ENCODE measurements at regions not wholly inside any gene's neighbourhood (a gene's known extent, or its start where the extent isn't known, plus 50 kb on each side); places are given as distances from the start of the nearest gene placed in this dataset.

DNA sequence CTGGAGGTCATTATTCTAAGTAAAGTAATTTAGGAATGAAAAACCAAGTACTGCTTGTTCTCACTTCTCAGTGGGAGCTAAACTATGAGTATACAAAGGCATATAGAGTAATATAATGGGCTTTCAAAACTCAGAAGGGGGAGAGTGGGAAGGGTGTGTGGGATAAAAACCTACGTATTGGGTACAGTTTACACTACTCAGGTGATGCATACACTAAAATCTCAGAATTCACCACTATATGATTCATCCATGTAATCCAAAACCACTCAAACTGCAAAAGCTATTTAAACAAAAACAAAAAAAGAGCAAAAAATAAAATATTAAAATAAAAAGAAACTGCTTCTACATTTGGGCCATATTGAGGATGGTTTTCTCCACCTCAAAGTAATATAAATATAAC is 623.3 kb downstream of the NSUN3 start:
- TF ChIP-seq, protein P1, sequence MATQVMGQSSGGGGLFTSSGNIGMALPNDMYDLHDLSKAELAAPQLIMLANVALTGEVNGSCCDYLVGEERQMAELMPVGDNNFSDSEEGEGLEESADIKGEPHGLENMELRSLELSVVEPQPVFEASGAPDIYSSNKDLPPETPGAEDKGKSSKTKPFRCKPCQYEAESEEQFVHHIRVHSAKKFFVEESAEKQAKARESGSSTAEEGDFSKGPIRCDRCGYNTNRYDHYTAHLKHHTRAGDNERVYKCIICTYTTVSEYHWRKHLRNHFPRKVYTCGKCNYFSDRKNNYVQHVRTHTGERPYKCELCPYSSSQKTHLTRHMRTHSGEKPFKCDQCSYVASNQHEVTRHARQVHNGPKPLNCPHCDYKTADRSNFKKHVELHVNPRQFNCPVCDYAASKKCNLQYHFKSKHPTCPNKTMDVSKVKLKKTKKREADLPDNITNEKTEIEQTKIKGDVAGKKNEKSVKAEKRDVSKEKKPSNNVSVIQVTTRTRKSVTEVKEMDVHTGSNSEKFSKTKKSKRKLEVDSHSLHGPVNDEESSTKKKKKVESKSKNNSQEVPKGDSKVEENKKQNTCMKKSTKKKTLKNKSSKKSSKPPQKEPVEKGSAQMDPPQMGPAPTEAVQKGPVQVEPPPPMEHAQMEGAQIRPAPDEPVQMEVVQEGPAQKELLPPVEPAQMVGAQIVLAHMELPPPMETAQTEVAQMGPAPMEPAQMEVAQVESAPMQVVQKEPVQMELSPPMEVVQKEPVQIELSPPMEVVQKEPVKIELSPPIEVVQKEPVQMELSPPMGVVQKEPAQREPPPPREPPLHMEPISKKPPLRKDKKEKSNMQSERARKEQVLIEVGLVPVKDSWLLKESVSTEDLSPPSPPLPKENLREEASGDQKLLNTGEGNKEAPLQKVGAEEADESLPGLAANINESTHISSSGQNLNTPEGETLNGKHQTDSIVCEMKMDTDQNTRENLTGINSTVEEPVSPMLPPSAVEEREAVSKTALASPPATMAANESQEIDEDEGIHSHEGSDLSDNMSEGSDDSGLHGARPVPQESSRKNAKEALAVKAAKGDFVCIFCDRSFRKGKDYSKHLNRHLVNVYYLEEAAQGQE (IDR thresholded peaks at IDR 0.05; ENCODE audit: borderline replicate concordance) = no peak
- TF ChIP-seq, protein P2, sequence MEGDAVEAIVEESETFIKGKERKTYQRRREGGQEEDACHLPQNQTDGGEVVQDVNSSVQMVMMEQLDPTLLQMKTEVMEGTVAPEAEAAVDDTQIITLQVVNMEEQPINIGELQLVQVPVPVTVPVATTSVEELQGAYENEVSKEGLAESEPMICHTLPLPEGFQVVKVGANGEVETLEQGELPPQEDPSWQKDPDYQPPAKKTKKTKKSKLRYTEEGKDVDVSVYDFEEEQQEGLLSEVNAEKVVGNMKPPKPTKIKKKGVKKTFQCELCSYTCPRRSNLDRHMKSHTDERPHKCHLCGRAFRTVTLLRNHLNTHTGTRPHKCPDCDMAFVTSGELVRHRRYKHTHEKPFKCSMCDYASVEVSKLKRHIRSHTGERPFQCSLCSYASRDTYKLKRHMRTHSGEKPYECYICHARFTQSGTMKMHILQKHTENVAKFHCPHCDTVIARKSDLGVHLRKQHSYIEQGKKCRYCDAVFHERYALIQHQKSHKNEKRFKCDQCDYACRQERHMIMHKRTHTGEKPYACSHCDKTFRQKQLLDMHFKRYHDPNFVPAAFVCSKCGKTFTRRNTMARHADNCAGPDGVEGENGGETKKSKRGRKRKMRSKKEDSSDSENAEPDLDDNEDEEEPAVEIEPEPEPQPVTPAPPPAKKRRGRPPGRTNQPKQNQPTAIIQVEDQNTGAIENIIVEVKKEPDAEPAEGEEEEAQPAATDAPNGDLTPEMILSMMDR (IDR thresholded peaks at IDR 0.05; ENCODE audit: poor library complexity, severe bottlenecking) = no peak
- TF ChIP-seq EP300 (conservative IDR thresholded peaks at IDR 0.05; ENCODE audit: poor library complexity, severe bottlenecking) (no peak), SMC3 (conservative IDR thresholded peaks at IDR 0.05; ENCODE audit: poor library complexity) (no peak), RAD21 (conservative IDR thresholded peaks at IDR 0.05) (no peak), MXI1 (conservative IDR thresholded peaks at IDR 0.05; ENCODE audit: poor library complexity, severe bottlenecking) (no peak), POLR2AphosphoS5 (IDR thresholded peaks at IDR 0.05) (no peak), EZH2 (IDR thresholded peaks at IDR 0.05; ENCODE audit: borderline replicate concordance, insufficient read depth, low read length, poor library complexity, severe bottlenecking) (no peak), TAF1 (IDR thresholded peaks at IDR 0.05; ENCODE audit: low read depth) (no peak)
- Histone ChIP-seq H3K9me2 (ENCODE audit: insufficient read depth, low read length) (no peaks in the 10 kb centered on the region), H2AFZ (ENCODE audit: low read depth, low read length) (no peak overlapping the region), H3K27me3 (ENCODE audit: insufficient read depth, low read depth, low read length) (no peaks in the 10 kb centered on the region), H4K20me1 (ENCODE audit: insufficient read depth) (no peaks in the 10 kb centered on the region), H3K4me3 (ENCODE audit: low read length) (no peak overlapping the region), H3K36me3 (ENCODE audit: insufficient read depth, low read length) (no peaks in the 10 kb centered on the region), H3K9me3 (ENCODE audit: low read length) (no peaks in the 10 kb centered on the region), H3K27ac (ENCODE audit: low read length) (no peak overlapping the region), H3F3A (ENCODE audit: insufficient read depth, low read length, poor library complexity, severe bottlenecking) (no peaks in the 10 kb centered on the region), H3K79me2 (replicated peaks; ENCODE audit: insufficient read depth, low read length) (no peaks in the 10 kb centered on the region), H3K9ac (ENCODE audit: low read length) (no peak overlapping the region), H3K4me2 (ENCODE audit: low read length) (no peak overlapping the region)

DNA sequence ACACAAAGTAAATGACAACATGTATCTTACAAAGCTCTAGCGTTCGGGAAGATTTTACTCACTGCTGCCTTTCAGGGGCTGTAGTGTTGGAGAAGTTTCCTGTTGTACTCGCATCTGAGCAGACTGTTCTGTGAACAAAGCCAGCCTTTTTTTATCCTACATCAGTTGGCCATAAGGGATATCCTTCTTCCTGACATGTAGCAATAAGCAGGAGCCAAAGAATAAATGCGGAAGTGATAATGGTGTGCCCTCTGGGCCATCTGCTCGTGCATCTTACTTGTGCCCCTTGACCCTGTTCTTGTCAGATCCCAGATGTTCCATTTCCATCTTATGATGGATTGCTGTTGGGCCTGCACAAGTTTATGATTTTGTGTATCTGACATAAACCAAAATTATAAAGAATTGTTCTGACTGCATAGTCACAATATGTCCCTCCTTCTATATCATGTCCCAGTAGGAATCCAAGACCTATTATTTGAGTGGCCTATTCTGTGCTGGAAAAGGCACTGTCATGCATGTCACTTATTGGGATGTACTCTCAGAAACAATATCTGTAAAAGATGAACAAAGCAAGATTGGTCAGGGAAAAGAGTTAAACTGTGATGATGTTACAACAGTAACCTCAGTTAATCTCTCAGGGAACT is 631.3 kb downstream of the NSUN3 start:
- Histone ChIP-seq H3F3A (ENCODE audit: insufficient read depth, low read length, poor library complexity, severe bottlenecking) (no peaks in the 10 kb centered on the region), H2AFZ (ENCODE audit: low read depth, low read length) (no peak overlapping the region)
- TF ChIP-seq EZH2 (IDR thresholded peaks at IDR 0.05; ENCODE audit: borderline replicate concordance, insufficient read depth, low read length, poor library complexity, severe bottlenecking) = no peak

More for the DNA sequence above, 631.3 kb downstream of the NSUN3 start:
- no peak overlapping the region for H3K4me3 ChIP-seq (ENCODE audit: low read length)
- no peaks in the 10 kb centered on the region for H3K9me3 ChIP-seq (ENCODE audit: low read length)
- H4K20me1 ChIP-seq (ENCODE audit: insufficient read depth) = no peaks in the 10 kb centered on the region
- no peak overlapping the region for H3K27ac ChIP-seq (ENCODE audit: low read length)
- no peak overlapping the region for H3K9ac ChIP-seq (ENCODE audit: low read length)
- H3K9me2 ChIP-seq (ENCODE audit: insufficient read depth, low read length) = no peaks in the 10 kb centered on the region
- H3K27me3 ChIP-seq (ENCODE audit: insufficient read depth, low read depth, low read length) = no peaks in the 10 kb centered on the region
- H3K36me3 ChIP-seq (ENCODE audit: insufficient read depth, low read length) = no peaks in the 10 kb centered on the region
- no peak overlapping the region for H3K4me2 ChIP-seq (ENCODE audit: low read length)
- no peaks in the 10 kb centered on the region for H3K79me2 ChIP-seq (replicated peaks; ENCODE audit: insufficient read depth, low read length)
